HG03280 (cell line): ENCODE measurements at regions not wholly inside any gene's neighbourhood (a gene's known extent, or its start where the extent isn't known, plus 50 kb on each side); places are given as distances from the start of the nearest gene placed in this dataset.
"Not testable (repeated sequence)": the region's sequence is repeated elsewhere in the genome, so short reads cannot be mapped to it uniquely, and the experiment has no call there.

Experiments
- ATAC-seq: cut with Tn5 transposase; IDR thresholded peaks from one replicate; pipeline ENCODE4 v1.9.1; 2021; ENCODE audit warnings: mild to moderate bottlenecking, moderate library complexity; ENCODE audit not compliant: unreplicated experiment

- no peak for ATAC-seq
Observed at GRCh38 chr9:135400496-135400895, 79.1 kb upstream of the PPP1R26 start.

GRCh38 chr9:135401218-135401617, 78.4 kb upstream of the PPP1R26 start:
- no peak for ATAC-seq

- ATAC-seq, result no peak
Observed at GRCh38 chr9:135402048-135402738, 77.4 kb upstream of the PPP1R26 start.

- no peak for ATAC-seq
Observed at GRCh38 chr9:135402739-135403695, 76.6 kb upstream of the PPP1R26 start.

GRCh38 chr9:135403733-135404450, 75.7 kb upstream of the PPP1R26 start:
- ATAC-seq, result no peak

GRCh38 chr9:135404451-135405144, 75.0 kb upstream of the PPP1R26 start:
- no peak for ATAC-seq

GRCh38 chr9:135405145-135405464, 74.5 kb upstream of the PPP1R26 start:
- not testable (repeated sequence) for ATAC-seq

- ATAC-seq, result no peak
Observed at GRCh38 chr9:135408476-135409254, 70.9 kb upstream of the PPP1R26 start.

- ATAC-seq, result no peak
Observed at GRCh38 chr9:135409286-135410200, 70.0 kb upstream of the PPP1R26 start.

GRCh38 chr9:135410421-135410820, 69.2 kb upstream of the PPP1R26 start:
- no peak for ATAC-seq

GRCh38 chr9:135410831-135411473, 68.6 kb upstream of the PPP1R26 start:
- no peak for ATAC-seq

GRCh38 chr9:135411605-135412004, 68.0 kb upstream of the PPP1R26 start:
- ATAC-seq, result not testable (repeated sequence)

- peak; percentile 58 for ATAC-seq
Observed at GRCh38 chr9:135412315-135413085, 67.1 kb upstream of the PPP1R26 start.

- ATAC-seq, result no peak
Observed at GRCh38 chr9:135413086-135413375, 66.6 kb upstream of the PPP1R26 start.

GRCh38 chr9:135413461-135413860, 66.1 kb upstream of the PPP1R26 start:
- ATAC-seq, result no peak

- ATAC-seq, result no peak
Observed at GRCh38 chr9:135414293-135414692, 65.3 kb upstream of the PPP1R26 start.

GRCh38 chr9:135415586-135415985, 64.0 kb upstream of the PPP1R26 start:
- ATAC-seq, result no peak

GRCh38 chr9:135416664-135417290, 62.8 kb upstream of the PPP1R26 start:
- ATAC-seq, result no peak
